Stimulated activated CD8-positive, alpha-beta memory T cell treated with anti-CD3 and anti-CD28 coated beads, Interleukin-2, amount 100 ng/mL, for 1 hour (primary cell): ENCODE measurements at regions not wholly inside any gene's neighbourhood (a gene's known extent, or its start where the extent isn't known, plus 50 kb on each side); places are given as distances from the start of the nearest gene placed in this dataset.

ENCODE experiments used
- DNase-seq, 2 donors: peaks; one replicate each; pipeline ENCODE4 v3.0.0-alpha.2; 2020; ENCODE audit warnings: low read depth in 2 of 2

- no peak for DNase-seq
These were observed 490.2 kb upstream of the KLHL29 start for GRCh38 chr2:22894761-22895160.

GRCh38 chr2:22897428-22897827 lies 487.6 kb upstream of the KLHL29 start:
- DNase-seq = no peak

- no peak for DNase-seq
These were observed 484.3 kb upstream of the KLHL29 start for GRCh38 chr2:22900674-22901073.

- no peak for DNase-seq
These were observed 483.4 kb upstream of the KLHL29 start for GRCh38 chr2:22901471-22902179.

GRCh38 chr2:22902180-22902550 lies 482.8 kb upstream of the KLHL29 start:
- DNase-seq = no peak

- DNase-seq = no peak
These were observed 482.3 kb upstream of the KLHL29 start for GRCh38 chr2:22902662-22903165.

GRCh38 chr2:22903616-22904015 lies 481.4 kb upstream of the KLHL29 start:
- DNase-seq = no peak

- no peak for DNase-seq
These were observed 480.8 kb upstream of the KLHL29 start for GRCh38 chr2:22904126-22904684.

- DNase-seq = no peak
These were observed 477.6 kb upstream of the KLHL29 start for GRCh38 chr2:22907330-22907729.

GRCh38 chr2:22912398-22912797 lies 472.6 kb upstream of the KLHL29 start:
- DNase-seq = no peak

- no peak for DNase-seq
These were observed 455.0 kb upstream of the KLHL29 start for GRCh38 chr2:22929998-22930397.

GRCh38 chr2:22930781-22931180 lies 454.2 kb upstream of the KLHL29 start:
- DNase-seq = no peak

- no peak for DNase-seq
These were observed 452.7 kb upstream of the KLHL29 start for GRCh38 chr2:22932288-22932687.

- DNase-seq = no peak
These were observed 450.2 kb upstream of the KLHL29 start for GRCh38 chr2:22934747-22935146.

GRCh38 chr2:22942441-22942840 lies 442.5 kb upstream of the KLHL29 start:
- DNase-seq = no peak

GRCh38 chr2:22944143-22944542 lies 440.8 kb upstream of the KLHL29 start:
- no peak for DNase-seq

GRCh38 chr2:22946553-22946952 lies 438.4 kb upstream of the KLHL29 start:
- no peak for DNase-seq

- DNase-seq = no peak
These were observed 437.2 kb upstream of the KLHL29 start for GRCh38 chr2:22947741-22948140.

- no peak for DNase-seq
These were observed 434.5 kb upstream of the KLHL29 start for GRCh38 chr2:22950431-22950830.

GRCh38 chr2:22952656-22953225 lies 432.2 kb upstream of the KLHL29 start:
- no peak for DNase-seq

GRCh38 chr2:22957446-22957845 lies 427.5 kb upstream of the KLHL29 start:
- DNase-seq = no peak

GRCh38 chr2:22958308-22958707 lies 426.7 kb upstream of the KLHL29 start:
- DNase-seq = no peak

GRCh38 chr2:22967756-22968155 lies 417.2 kb upstream of the KLHL29 start:
- no peak for DNase-seq
